ENCODE measurements at regions not wholly inside any gene's neighbourhood (a gene's known extent, or its start where the extent isn't known, plus 50 kb on each side); places are given as distances from the start of the nearest gene placed in this dataset.

GRCh38 chr10:108849186-108849585 is 1074.1 kb downstream of the XPNPEP1 start:
- H3K36me3 ChIP-seq (ENCODE audit: control insufficient read depth in 4 of 4, insufficient read depth in 3 of 4, low read depth in 1 of 4, low read length in 3 of 4) = no peaks in the 10 kb centered on the region
- no peaks in the 10 kb centered on the region for H3K27me3 ChIP-seq (ENCODE audit: control insufficient read depth in 4 of 4, insufficient read depth in 4 of 4, low read length in 3 of 4)
- TF ChIP-seq ZBTB33 (IDR thresholded peaks at IDR 0.05) (no peak), NR2F2 (IDR thresholded peaks at IDR 0.05) (no peak), FOXA2 (IDR thresholded peaks at IDR 0.05) (no peak), EGR1 (IDR thresholded peaks at IDR 0.05; ENCODE audit: low read depth in 2 of 2) (no peak), RAD21 (IDR thresholded peaks at IDR 0.05) (no peak), HNF4A (conservative IDR thresholded peaks at IDR 0.05) (no peak), SP1 (IDR thresholded peaks at IDR 0.05) (no peak), YY1 (IDR thresholded peaks at IDR 0.05) (no peak)
- TF ChIP-seq, protein P1, sequence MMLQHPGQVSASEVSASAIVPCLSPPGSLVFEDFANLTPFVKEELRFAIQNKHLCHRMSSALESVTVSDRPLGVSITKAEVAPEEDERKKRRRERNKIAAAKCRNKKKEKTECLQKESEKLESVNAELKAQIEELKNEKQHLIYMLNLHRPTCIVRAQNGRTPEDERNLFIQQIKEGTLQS (IDR thresholded peaks at IDR 0.05) = no peak
- TF ChIP-seq, protein P2, sequence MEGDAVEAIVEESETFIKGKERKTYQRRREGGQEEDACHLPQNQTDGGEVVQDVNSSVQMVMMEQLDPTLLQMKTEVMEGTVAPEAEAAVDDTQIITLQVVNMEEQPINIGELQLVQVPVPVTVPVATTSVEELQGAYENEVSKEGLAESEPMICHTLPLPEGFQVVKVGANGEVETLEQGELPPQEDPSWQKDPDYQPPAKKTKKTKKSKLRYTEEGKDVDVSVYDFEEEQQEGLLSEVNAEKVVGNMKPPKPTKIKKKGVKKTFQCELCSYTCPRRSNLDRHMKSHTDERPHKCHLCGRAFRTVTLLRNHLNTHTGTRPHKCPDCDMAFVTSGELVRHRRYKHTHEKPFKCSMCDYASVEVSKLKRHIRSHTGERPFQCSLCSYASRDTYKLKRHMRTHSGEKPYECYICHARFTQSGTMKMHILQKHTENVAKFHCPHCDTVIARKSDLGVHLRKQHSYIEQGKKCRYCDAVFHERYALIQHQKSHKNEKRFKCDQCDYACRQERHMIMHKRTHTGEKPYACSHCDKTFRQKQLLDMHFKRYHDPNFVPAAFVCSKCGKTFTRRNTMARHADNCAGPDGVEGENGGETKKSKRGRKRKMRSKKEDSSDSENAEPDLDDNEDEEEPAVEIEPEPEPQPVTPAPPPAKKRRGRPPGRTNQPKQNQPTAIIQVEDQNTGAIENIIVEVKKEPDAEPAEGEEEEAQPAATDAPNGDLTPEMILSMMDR (IDR thresholded peaks at IDR 0.05; ENCODE audit: low read depth, low read length, missing input control) = no peak
- H3K9ac ChIP-seq (ENCODE audit: low read depth in 1 of 2, low read length in 2 of 2) = no peak overlapping the region
- H3K4me1 ChIP-seq (ENCODE audit: control insufficient read depth in 4 of 4, insufficient read depth in 4 of 4, low read length in 3 of 4) = no peaks in the 10 kb centered on the region
- H3K4me3 ChIP-seq (ENCODE audit: low read depth in 1 of 3, low read length in 3 of 3) = no peak overlapping the region
- DNase-seq (ENCODE audit: low spot score) = no peak
- H3K27ac ChIP-seq (ENCODE audit: low read depth in 1 of 2, low read length in 2 of 2) = no peak overlapping the region
- H3K9me3 ChIP-seq (ENCODE audit: control insufficient read depth in 4 of 4, low read length in 3 of 4) = peaks cover 0 to 1% (median 0%) of the 10 kb centered on the region in 4 donors

- Histone ChIP-seq H3K27me3 (ENCODE audit: control insufficient read depth in 4 of 4, insufficient read depth in 4 of 4, low read length in 3 of 4) (no peaks in the 10 kb centered on the region), H3K9ac (ENCODE audit: low read depth in 1 of 2, low read length in 2 of 2) (no peak overlapping the region), H3K9me3 (ENCODE audit: control insufficient read depth in 4 of 4, low read length in 3 of 4) (peaks cover 0 to 4% (median 0%) of the 10 kb centered on the region in 4 donors), H3K4me3 (ENCODE audit: low read depth in 1 of 3, low read length in 3 of 3) (no peak overlapping the region), H3K36me3 (ENCODE audit: control insufficient read depth in 4 of 4, insufficient read depth in 3 of 4, low read depth in 1 of 4, low read length in 3 of 4) (no peaks in the 10 kb centered on the region), H3K4me1 (ENCODE audit: control insufficient read depth in 4 of 4, insufficient read depth in 4 of 4, low read length in 3 of 4) (no peaks in the 10 kb centered on the region), H3K27ac (ENCODE audit: low read depth in 1 of 2, low read length in 2 of 2) (no peak overlapping the region)
- TF ChIP-seq ZBTB33 (IDR thresholded peaks at IDR 0.05) = no peak
- TF ChIP-seq YY1 (IDR thresholded peaks at IDR 0.05) = no peak
- TF ChIP-seq NR2F2 (IDR thresholded peaks at IDR 0.05) = no peak
- TF ChIP-seq FOXA1 (IDR thresholded peaks at IDR 0.05) = no peak
- no peak for TF ChIP-seq GABPA (IDR thresholded peaks at IDR 0.05 in 1 of 2, conservative IDR thresholded peaks at IDR 0.05 in 1 of 2)
- TF ChIP-seq MAX (IDR thresholded peaks at IDR 0.05) = no peak
- no peak for TF ChIP-seq RXRA (IDR thresholded peaks at IDR 0.05)
- TF ChIP-seq, protein P1 (IDR thresholded peaks at IDR 0.05) = no peak
- TF ChIP-seq RAD21 (IDR thresholded peaks at IDR 0.05) = no peak
- TF ChIP-seq, protein P2 (IDR thresholded peaks at IDR 0.05; ENCODE audit: low read depth, low read length, missing input control) = no peak
- no peak for TF ChIP-seq SP1 (IDR thresholded peaks at IDR 0.05)
- no peak for TF ChIP-seq EGR1 (IDR thresholded peaks at IDR 0.05; ENCODE audit: low read depth in 2 of 2)
- no peak for TF ChIP-seq HNF4G (IDR thresholded peaks at IDR 0.05)
- TF ChIP-seq TAF1 (conservative IDR thresholded peaks at IDR 0.05) = no peak
- no peak for TF ChIP-seq HNF4A (conservative IDR thresholded peaks at IDR 0.05)
- no peak for TF ChIP-seq FOXA2 (IDR thresholded peaks at IDR 0.05)
- WGBS = 70% methylated on average over 1 of the region's 1 CpG
- DNase-seq (ENCODE audit: low spot score) = no peak
Measured at GRCh38 chr10:108848046-108848445, 1075.3 kb downstream of the XPNPEP1 start.

All from liver (tissue), 8 donors.